Peyer's patch (tissue), 4 donors: ENCODE measurements at regions not wholly inside any gene's neighbourhood (a gene's known extent, or its start where the extent isn't known, plus 50 kb on each side); places are given as distances from the start of the nearest gene placed in this dataset.

Source experiments
- POLR2A ChIP-seq, 2 donors: fragments of 450-650 bp; IDR thresholded peaks; one replicate each; pipeline ENCODE4 v1.5.1; 2017; ENCODE audit warnings: antibody characterized with exemption in 2 of 2, mild to moderate bottlenecking in 2 of 2, moderate library complexity in 2 of 2
- TF ChIP-seq, protein P1 (sequence below), 6 experiments: fragments of 450-650 bp in 4 of 6; fragments of 200-600 bp in 2 of 6; sonication (generic) in 1 of 6; IDR thresholded peaks; one replicate each; pipeline ENCODE4 v1.5.1; 2017 to 2019; ENCODE audit warnings: antibody characterized with exemption in 6 of 6, mild to moderate bottlenecking in 3 of 6, moderate library complexity in 1 of 6

DNA sequence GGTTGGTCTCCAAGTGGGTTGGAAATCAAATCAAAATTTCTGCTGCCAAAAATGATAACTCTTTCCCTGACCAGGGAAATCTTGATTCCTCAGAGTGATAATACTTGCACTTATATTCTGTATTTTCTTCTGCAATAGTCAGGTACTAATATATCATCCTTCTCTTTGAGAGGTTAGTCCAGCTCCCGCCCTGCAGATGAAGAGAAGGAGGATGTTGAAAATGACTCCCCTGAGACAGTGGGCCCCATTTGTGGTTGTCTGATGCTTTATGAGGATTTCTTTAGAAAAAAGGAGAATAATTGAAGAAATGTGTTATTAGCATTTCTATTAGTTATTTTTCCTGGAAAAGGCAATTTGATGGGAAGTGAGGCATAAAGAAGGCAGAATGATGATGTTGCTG, 213.0 kb downstream of the SEC23IP start:
- TF ChIP-seq, protein P1, sequence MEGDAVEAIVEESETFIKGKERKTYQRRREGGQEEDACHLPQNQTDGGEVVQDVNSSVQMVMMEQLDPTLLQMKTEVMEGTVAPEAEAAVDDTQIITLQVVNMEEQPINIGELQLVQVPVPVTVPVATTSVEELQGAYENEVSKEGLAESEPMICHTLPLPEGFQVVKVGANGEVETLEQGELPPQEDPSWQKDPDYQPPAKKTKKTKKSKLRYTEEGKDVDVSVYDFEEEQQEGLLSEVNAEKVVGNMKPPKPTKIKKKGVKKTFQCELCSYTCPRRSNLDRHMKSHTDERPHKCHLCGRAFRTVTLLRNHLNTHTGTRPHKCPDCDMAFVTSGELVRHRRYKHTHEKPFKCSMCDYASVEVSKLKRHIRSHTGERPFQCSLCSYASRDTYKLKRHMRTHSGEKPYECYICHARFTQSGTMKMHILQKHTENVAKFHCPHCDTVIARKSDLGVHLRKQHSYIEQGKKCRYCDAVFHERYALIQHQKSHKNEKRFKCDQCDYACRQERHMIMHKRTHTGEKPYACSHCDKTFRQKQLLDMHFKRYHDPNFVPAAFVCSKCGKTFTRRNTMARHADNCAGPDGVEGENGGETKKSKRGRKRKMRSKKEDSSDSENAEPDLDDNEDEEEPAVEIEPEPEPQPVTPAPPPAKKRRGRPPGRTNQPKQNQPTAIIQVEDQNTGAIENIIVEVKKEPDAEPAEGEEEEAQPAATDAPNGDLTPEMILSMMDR (IDR thresholded peaks at IDR 0.05) = no peak
- TF ChIP-seq POLR2A (IDR thresholded peaks at IDR 0.05) = no peak
